GM23338 (cell line): ENCODE measurements at regions not wholly inside any gene's neighbourhood (a gene's known extent, or its start where the extent isn't known, plus 50 kb on each side); places are given as distances from the start of the nearest gene placed in this dataset.

Source experiments
- ATAC-seq: fragments of 200-7000 bp; cut with Tn5 transposase; 3 replicates; pipeline ENCODE4 v1.9.1; 2020
- DNase-seq: peaks from one replicate; pipeline ENCODE4 v3.0.0-alpha.2; 2015; ENCODE audit warnings: low spot score
- H2AFZ ChIP-seq: fragments of 200-600 bp; sonication (generic); 2 replicates; pipeline ENCODE4 v1.8.0; 2016; ENCODE audit warnings: antibody characterized with exemption, mild to moderate bottlenecking, moderate library complexity
- H3F3A ChIP-seq: fragments of 200-600 bp; sonication (generic); replicated peaks from 2 replicates; pipeline ENCODE4 v1.8.0; 2017; ENCODE audit warnings: antibody characterized with exemption, mixed run types, low read depth
- H3K27ac ChIP-seq: fragments of 200-600 bp; sonication (generic); 2 replicates; pipeline ENCODE4 v1.6.1; 2016; ENCODE audit warnings: low read depth
- H3K27me3 ChIP-seq: fragments of 200-600 bp; sonication (generic); 2 replicates; pipeline ENCODE4 v1.8.0; 2016; ENCODE audit warnings: mild to moderate bottlenecking, mixed run types, moderate library complexity; ENCODE audit not compliant: insufficient read depth
- H3K36me3 ChIP-seq: fragments of 200-600 bp; sonication (generic); 2 replicates; pipeline ENCODE4 v1.8.0; 2016; ENCODE audit warnings: mild to moderate bottlenecking; ENCODE audit not compliant: insufficient read depth
- H3K4me1 ChIP-seq: fragments of 200-600 bp; sonication (generic); 2 replicates; pipeline ENCODE4 v1.8.0; 2016; ENCODE audit warnings: mild to moderate bottlenecking, moderate library complexity; ENCODE audit not compliant: insufficient read depth
- H3K4me2 ChIP-seq: fragments of 200-600 bp; sonication (generic); 2 replicates; pipeline ENCODE4 v1.7.1; 2017; ENCODE audit warnings: mixed run types
- H3K4me3 ChIP-seq: fragments of 200-600 bp; sonication (generic); 2 replicates; pipeline ENCODE4 v1.6.1; 2016; ENCODE audit warnings: mixed run types
- H3K79me2 ChIP-seq: fragments of 200-600 bp; sonication (generic); replicated peaks from 2 replicates; pipeline ENCODE4 v1.8.0; 2017; ENCODE audit warnings: mild to moderate bottlenecking; ENCODE audit not compliant: insufficient read depth
- H3K9me2 ChIP-seq: fragments of 200-600 bp; sonication (generic); 2 replicates; pipeline ENCODE4 v1.8.0; 2017; ENCODE audit not compliant: insufficient read depth
- H4K20me1 ChIP-seq: fragments of 200-600 bp; sonication (generic); replicated peaks from 2 replicates; pipeline ENCODE4 v1.8.0; 2017; ENCODE audit warnings: mild to moderate bottlenecking; ENCODE audit not compliant: insufficient read depth
- H3K27ac Mint-ChIP-seq: 2 replicates; pipeline ENCODE4 v1.8.0; 2020; ENCODE audit warnings: inconsistent platforms, mild to moderate bottlenecking, moderate library complexity, mixed read lengths
- H3K27me3 Mint-ChIP-seq: 3 replicates; pipeline ENCODE4 v1.8.0; 2022; ENCODE audit warnings: low read depth, mild to moderate bottlenecking, moderate library complexity, mixed read lengths, inconsistent platforms; ENCODE audit not compliant: insufficient read depth, poor library complexity
- H3K36me3 Mint-ChIP-seq: 3 replicates; pipeline ENCODE4 v1.8.0; 2021; ENCODE audit warnings: low read depth, mild to moderate bottlenecking, inconsistent platforms, moderate library complexity, mixed read lengths
- H3K4me1 Mint-ChIP-seq: 3 replicates; pipeline ENCODE4 v1.8.0; 2020; ENCODE audit warnings: mild to moderate bottlenecking, inconsistent platforms, mixed read lengths
- H3K4me3 Mint-ChIP-seq: 3 replicates; pipeline ENCODE4 v1.8.0; 2021; ENCODE audit warnings: moderate library complexity, mild to moderate bottlenecking, inconsistent platforms, mixed read lengths
- H3K9me3 Mint-ChIP-seq: 3 replicates; pipeline ENCODE4 v1.8.0; 2020; ENCODE audit warnings: moderate library complexity, mild to moderate bottlenecking, inconsistent platforms, mixed read lengths
- CREB1 ChIP-seq: fragments of 250-450 bp; sonication (Bioruptor Pico); IDR thresholded peaks from 2 replicates; pipeline ENCODE4 v1.5.0; 2020; ENCODE audit warnings: low read depth, mild to moderate bottlenecking, moderate library complexity
- CTCF ChIP-seq, 2 experiments: fragments of 200-600 bp in 1 of 2; sonication (generic) in 1 of 2; conservative IDR thresholded peaks; 2 replicates each; pipeline versions ENCODE4 v1.5.1 to v1.6.1; 2016 to 2017; ENCODE audit warnings: antibody characterized with exemption in 2 of 2, low read depth in 2 of 2, mild to moderate bottlenecking in 2 of 2, moderate library complexity in 1 of 2
- EZH2 ChIP-seq: fragments of 200-600 bp; sonication (generic); IDR thresholded peaks from one replicate; pipeline ENCODE4 v1.8.0; 2017; ENCODE audit warnings: antibody characterized with exemption, mild to moderate bottlenecking, low read depth; ENCODE audit not compliant: unreplicated experiment
- EZH2phosphoT487 ChIP-seq: fragments of 200-600 bp; sonication (generic); IDR thresholded peaks from one replicate; pipeline ENCODE4 v1.8.1; 2018; ENCODE audit warnings: antibody characterized with exemption; ENCODE audit not compliant: unreplicated experiment
- JUNB ChIP-seq: IDR thresholded peaks from one replicate; pipeline ENCODE4 v1.6.1; 2016; ENCODE audit warnings: antibody characterized with exemption; ENCODE audit not compliant: unreplicated experiment
- NANOG ChIP-seq: IDR thresholded peaks from 2 replicates; pipeline ENCODE4 v1.6.1; 2016; ENCODE audit warnings: antibody characterized with exemption, borderline replicate concordance
- POLR2AphosphoS5 ChIP-seq: IDR thresholded peaks from 2 replicates; pipeline ENCODE4 v1.6.1; 2016; ENCODE audit warnings: antibody characterized with exemption, low read depth
- REST ChIP-seq: IDR thresholded peaks from one replicate; pipeline ENCODE4 v1.6.1; 2018; ENCODE audit warnings: antibody characterized with exemption; ENCODE audit not compliant: unreplicated experiment
- STAT1 ChIP-seq: IDR thresholded peaks from one replicate; pipeline ENCODE4 v1.6.1; 2016; ENCODE audit warnings: antibody characterized with exemption; ENCODE audit not compliant: unreplicated experiment
- ZNF114 ChIP-seq: fragments of 250-450 bp; sonication (Bioruptor Pico); IDR thresholded peaks from 2 replicates; pipeline ENCODE4 v1.5.0; 2020; ENCODE audit warnings: mild to moderate bottlenecking, moderate library complexity
- ZNF331 ChIP-seq: fragments of 250-450 bp; sonication (Bioruptor Pico); IDR thresholded peaks from 2 replicates; pipeline ENCODE4 v1.5.0; 2020; ENCODE audit warnings: low read depth, mild to moderate bottlenecking, moderate library complexity
- TF ChIP-seq, protein P1 (sequence below): fragments of 250-450 bp; sonication (Bioruptor Pico); IDR thresholded peaks from 2 replicates; pipeline ENCODE4 v1.5.0; 2020; ENCODE audit warnings: mild to moderate bottlenecking, moderate library complexity
- TF ChIP-seq, protein P2 (sequence below): IDR thresholded peaks from 2 replicates; pipeline ENCODE4 v1.6.1; 2016; ENCODE audit warnings: antibody characterized with exemption

GRCh38 chr6:68197356-68197755, 437.7 kb upstream of the ADGRB3 start:
- TF ChIP-seq, protein P1, sequence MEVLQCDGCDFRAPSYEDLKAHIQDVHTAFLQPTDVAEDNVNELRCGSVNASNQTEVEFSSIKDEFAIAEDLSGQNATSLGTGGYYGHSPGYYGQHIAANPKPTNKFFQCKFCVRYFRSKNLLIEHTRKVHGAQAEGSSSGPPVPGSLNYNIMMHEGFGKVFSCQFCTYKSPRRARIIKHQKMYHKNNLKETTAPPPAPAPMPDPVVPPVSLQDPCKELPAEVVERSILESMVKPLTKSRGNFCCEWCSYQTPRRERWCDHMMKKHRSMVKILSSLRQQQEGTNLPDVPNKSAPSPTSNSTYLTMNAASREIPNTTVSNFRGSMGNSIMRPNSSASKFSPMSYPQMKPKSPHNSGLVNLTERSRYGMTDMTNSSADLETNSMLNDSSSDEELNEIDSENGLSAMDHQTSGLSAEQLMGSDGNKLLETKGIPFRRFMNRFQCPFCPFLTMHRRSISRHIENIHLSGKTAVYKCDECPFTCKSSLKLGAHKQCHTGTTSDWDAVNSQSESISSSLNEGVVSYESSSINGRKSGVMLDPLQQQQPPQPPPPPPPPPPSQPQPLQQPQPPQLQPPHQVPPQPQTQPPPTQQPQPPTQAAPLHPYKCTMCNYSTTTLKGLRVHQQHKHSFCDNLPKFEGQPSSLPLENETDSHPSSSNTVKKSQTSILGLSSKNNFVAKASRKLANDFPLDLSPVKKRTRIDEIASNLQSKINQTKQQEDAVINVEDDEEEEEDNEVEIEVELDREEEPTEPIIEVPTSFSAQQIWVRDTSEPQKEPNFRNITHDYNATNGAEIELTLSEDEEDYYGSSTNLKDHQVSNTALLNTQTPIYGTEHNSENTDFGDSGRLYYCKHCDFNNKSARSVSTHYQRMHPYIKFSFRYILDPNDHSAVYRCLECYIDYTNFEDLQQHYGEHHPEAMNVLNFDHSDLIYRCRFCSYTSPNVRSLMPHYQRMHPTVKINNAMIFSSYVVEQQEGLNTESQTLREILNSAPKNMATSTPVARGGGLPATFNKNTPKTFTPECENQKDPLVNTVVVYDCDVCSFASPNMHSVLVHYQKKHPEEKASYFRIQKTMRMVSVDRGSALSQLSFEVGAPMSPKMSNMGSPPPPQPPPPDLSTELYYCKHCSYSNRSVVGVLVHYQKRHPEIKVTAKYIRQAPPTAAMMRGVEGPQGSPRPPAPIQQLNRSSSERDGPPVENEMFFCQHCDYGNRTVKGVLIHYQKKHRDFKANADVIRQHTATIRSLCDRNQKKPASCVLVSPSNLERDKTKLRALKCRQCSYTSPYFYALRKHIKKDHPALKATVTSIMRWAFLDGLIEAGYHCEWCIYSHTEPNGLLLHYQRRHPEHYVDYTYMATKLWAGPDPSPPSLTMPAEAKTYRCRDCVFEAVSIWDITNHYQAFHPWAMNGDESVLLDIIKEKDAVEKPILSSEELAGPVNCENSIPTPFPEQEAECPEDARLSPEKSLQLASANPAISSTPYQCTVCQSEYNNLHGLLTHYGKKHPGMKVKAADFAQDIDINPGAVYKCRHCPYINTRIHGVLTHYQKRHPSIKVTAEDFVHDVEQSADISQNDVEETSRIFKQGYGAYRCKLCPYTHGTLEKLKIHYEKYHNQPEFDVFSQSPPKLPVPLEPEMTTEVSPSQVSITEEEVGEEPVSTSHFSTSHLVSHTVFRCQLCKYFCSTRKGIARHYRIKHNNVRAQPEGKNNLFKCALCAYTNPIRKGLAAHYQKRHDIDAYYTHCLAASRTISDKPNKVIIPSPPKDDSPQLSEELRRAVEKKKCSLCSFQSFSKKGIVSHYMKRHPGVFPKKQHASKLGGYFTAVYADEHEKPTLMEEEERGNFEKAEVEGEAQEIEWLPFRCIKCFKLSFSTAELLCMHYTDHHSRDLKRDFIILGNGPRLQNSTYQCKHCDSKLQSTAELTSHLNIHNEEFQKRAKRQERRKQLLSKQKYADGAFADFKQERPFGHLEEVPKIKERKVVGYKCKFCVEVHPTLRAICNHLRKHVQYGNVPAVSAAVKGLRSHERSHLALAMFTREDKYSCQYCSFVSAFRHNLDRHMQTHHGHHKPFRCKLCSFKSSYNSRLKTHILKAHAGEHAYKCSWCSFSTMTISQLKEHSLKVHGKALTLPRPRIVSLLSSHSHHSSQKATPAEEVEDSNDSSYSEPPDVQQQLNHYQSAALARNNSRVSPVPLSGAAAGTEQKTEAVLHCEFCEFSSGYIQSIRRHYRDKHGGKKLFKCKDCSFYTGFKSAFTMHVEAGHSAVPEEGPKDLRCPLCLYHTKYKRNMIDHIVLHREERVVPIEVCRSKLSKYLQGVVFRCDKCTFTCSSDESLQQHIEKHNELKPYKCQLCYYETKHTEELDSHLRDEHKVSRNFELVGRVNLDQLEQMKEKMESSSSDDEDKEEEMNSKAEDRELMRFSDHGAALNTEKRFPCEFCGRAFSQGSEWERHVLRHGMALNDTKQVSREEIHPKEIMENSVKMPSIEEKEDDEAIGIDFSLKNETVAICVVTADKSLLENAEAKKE (CRISPR knock-in tag), result no peak
- no peak for TF ChIP-seq STAT1
- no peak for TF ChIP-seq NANOG
- no peak for TF ChIP-seq JUNB
- TF ChIP-seq EZH2phosphoT487, result no peak
- TF ChIP-seq CTCF (conservative IDR thresholded peaks at IDR 0.05; ENCODE audit: low read depth in 2 of 2), result no peak
- no peak for TF ChIP-seq REST
- TF ChIP-seq EZH2, result no peak
- TF ChIP-seq, protein P2, sequence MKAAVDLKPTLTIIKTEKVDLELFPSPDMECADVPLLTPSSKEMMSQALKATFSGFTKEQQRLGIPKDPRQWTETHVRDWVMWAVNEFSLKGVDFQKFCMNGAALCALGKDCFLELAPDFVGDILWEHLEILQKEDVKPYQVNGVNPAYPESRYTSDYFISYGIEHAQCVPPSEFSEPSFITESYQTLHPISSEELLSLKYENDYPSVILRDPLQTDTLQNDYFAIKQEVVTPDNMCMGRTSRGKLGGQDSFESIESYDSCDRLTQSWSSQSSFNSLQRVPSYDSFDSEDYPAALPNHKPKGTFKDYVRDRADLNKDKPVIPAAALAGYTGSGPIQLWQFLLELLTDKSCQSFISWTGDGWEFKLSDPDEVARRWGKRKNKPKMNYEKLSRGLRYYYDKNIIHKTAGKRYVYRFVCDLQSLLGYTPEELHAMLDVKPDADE, result no peak
- no peak for TF ChIP-seq CREB1
- TF ChIP-seq ZNF114 (CRISPR knock-in tag), result no peak
- TF ChIP-seq POLR2AphosphoS5, result no peak
- TF ChIP-seq ZNF331 (CRISPR knock-in tag), result no peak
- peaks cover 5% of the 10 kb centered on the region for H3K9me2 ChIP-seq

More at GRCh38 chr6:68197356-68197755, 437.7 kb upstream of the ADGRB3 start:
- Mint-ChIP-seq H3K36me3 (peaks cover 39% of the 10 kb centered on the region), H3K27me3 (no peaks in the 10 kb centered on the region), H3K9me3 (peaks cover 49% of the 10 kb centered on the region), H3K4me1 (no peaks in the 10 kb centered on the region), H3K4me3 (no peak overlapping the region), H3K27ac (no peak overlapping the region)
- Histone ChIP-seq H3K4me1 (no peaks in the 10 kb centered on the region), H3F3A (no peaks in the 10 kb centered on the region), H3K27me3 (no peaks in the 10 kb centered on the region), H3K36me3 (0 out of 2 replicates have a peak, but pooled peaks cover 6% of the 10 kb centered on the region), H3K4me3 (no peak overlapping the region), H2AFZ (no peak overlapping the region), H4K20me1 (no peaks in the 10 kb centered on the region), H3K4me2 (no peak overlapping the region), H3K27ac (no peak overlapping the region), H3K79me2 (no peaks in the 10 kb centered on the region)
- ATAC-seq, result no peak
- DNase-seq, result no peak
